CD4-positive, alpha-beta T cell treated with Interleukin-2 at 100 ng/mL for 4 hours (primary cell): ENCODE measurements at regions not wholly inside any gene's neighbourhood (a gene's known extent, or its start where the extent isn't known, plus 50 kb on each side); places are given as distances from the start of the nearest gene placed in this dataset.
"Not testable (repeated sequence)": the region's sequence is repeated elsewhere in the genome, so short reads cannot be mapped to it uniquely, and the experiment has no call there.

Experiments
- DNase-seq: peaks from one replicate; pipeline ENCODE4 v3.0.0-alpha.2; 2020; ENCODE audit warnings: low spot score

- DNase-seq: no peak
Observed at GRCh38 chr2:118791483-118791882, 56.0 kb downstream of the EN1 start.

GRCh38 chr2:118786746-118787145 is 60.7 kb downstream of the EN1 start:
- no peak for DNase-seq

DNA sequence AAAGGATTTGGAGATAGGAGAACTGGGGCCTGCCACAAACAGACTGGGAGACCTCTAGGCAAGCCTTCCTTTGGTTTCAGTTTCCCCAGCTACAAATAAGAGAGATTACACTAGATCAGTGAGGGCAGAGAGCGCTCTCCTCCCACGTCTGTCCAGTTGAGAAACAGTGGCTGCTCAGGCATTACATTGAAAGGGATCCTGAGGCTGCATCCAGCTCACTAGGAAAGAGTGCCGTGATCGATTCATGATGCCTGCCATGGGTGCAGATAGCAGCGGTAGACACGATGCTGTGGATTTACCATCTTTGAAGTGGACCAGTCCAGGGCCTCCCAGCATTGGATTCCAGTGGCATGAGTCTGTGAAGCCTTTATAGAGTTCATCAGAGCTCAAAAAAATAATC is 62.6 kb downstream of the EN1 start:
- DNase-seq: no peak

DNA sequence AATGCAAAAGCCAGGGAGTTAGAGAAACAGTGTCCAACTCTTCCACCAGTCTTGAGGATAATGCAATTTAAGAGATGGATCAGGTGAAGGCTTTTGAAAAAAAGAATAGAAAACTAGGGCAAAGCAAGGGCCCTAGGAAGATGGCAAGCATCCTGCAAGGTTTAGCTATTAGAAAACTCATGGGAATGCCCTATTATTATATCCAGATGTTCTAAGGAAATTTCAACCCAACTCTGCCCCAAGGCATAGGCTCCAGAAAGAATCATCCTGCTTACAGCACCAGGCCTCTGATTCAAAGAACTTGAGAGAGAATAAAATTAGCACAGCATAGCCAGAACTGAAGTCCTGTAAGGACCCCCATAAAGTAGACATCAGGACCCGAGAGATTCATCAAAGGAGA is 68.1 kb downstream of the EN1 start:
- no peak for DNase-seq

GRCh38 chr2:118774458-118775133 is 72.9 kb downstream of the EN1 start:
- DNase-seq: no peak

DNA sequence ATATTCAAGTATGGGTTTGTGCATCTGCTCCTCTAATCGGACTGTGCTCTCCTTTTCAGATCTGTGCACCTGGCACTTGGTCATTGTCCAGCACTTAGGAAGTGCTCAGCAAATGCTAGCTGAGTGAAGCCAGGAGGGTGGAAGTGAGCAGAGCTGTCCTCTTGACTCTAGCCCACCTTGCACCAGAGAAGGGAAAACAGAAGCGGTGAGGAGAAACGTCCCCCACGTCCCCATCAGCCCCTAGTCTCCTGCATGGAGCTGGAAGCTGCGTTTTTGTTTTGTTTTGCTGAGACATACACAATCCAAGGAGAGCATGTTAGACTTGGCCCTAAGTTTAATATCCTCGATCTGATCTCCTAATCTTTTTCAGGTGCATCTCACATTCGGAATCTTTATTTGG is 73.6 kb downstream of the EN1 start:
- DNase-seq: no peak

DNA sequence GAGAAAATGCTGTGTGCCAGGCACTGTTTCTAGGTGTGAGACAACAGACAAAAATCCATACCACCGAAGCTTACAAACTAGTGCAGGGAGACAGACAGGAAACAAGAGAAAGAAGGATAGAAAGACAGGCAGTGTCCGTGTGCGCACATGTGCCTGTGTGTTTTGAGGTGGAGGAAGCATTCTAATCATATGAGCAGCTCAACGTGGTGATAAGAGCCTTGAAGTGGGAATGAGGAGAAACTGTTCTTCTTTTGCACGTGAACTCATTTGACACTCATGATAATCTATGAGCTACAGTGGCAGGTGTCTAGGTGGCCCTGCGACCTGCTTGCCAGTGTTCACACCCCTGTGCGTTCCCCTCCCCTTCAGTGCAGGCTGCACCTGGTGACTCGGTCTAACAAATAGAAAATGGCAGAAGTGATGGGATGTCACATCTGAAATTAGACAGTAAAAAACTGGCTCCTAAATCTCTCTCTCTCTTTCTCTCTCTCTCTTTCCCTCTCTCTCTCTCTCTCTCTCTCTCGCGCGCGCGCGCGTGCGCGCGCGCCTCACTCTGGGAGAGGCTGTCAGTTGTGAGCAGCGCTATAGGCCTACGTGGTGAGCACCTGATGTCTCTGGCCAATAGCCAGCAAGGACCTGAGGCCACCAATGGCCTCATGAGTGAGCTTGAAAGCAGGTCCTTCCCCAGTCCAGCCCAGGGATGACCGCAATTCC is 74.8 kb downstream of the EN1 start:
- no peak for DNase-seq

DNA sequence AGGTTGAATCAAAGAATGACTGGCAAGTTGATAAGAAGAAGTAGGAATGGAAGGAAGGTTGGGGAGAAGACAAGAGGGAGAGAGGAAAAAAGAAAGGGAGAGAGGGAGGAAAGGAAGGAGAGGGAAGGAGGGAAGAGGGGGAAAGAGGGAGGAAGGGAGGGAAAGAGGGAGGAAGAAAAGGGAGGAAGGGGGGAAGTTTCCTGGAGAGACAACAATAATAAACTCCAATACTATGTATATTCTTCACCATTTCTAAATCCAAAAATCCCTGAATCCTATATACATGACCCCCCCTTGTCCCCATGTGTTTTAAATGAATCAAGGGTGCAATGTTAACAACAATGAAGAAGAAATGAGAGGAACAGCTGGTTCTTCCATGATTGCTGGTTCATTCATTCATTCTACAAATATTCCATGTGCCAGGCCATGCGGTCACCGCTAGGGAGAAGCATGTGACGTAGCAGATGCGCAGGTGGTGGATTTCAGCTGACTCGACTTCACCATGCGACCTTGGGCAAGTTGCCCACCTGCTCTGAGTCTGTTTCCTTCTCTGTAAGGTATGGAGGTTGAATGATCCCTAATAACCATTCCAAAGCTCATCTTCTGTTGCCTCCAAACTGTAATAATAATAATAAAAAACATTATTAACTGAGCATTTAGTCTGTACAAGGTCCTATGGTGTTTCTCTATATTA is 77.6 kb downstream of the EN1 start:
- no peak for DNase-seq

DNA sequence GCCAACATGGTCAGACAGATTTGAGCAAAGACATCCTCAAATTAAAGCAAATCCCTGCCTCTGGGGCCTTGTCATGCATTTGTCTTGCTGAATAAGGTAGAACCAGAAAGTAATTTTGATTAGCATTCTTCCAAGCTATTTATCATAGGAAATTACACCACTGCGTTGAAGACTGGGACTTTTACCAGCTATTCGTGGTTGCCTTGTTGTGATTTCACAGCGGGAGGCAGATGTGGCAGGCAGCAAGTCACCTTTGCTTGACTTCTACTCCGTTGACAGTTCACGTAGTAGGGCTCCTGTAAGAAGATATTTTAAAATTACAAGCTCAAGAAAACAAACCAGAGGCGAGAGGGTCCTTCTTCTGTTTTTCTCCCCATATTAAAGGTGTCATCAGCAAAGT is 80.6 kb downstream of the EN1 start:
- DNase-seq: no peak

- no peak for DNase-seq
Observed at GRCh38 chr2:118764855-118765254, 82.6 kb downstream of the EN1 start.

GRCh38 chr2:118763797-118764196 is 83.7 kb downstream of the EN1 start:
- no peak for DNase-seq

GRCh38 chr2:118762290-118762689 is 85.2 kb downstream of the EN1 start:
- DNase-seq: no peak

GRCh38 chr2:118761771-118762170 is 85.7 kb downstream of the EN1 start:
- DNase-seq: no peak

DNA sequence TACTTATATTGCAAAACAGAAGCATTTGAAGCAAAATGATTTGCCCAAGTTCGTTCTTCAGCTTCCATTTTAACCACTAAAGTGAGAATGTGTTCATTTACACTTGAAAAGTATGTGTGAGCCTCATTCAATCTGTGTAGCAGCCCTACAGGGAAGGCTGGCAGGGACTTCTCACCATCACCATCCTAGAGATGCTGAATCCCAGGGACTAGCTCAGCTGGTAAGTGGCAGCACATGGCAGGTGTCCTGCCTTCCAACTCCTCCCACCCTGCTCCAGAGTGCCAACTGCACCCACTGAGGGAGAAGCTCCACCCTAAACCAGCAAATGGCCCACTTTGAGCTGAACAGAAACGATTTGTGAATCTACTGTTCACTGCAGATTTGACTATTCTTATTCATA is 91.5 kb downstream of the EN1 start:
- no peak for DNase-seq

DNA sequence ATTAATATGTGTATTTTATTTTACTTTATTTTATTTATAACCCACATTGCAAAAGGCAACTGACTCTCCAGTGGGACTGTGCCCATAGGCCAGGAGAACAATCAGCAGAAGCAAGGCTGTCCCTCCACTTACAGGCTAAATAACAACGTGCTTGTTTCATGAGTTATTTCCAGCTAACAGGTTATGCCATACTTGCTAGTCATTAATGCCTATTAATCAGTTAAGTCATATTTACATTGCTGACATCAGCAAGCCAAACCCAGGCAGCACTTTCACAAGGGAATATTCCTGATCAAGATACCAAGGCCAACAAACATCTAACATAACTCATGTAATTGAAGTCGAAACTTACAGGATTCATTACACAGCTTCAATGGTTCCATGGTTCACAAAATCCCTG is 92.1 kb downstream of the EN1 start:
- no peak for DNase-seq

DNA sequence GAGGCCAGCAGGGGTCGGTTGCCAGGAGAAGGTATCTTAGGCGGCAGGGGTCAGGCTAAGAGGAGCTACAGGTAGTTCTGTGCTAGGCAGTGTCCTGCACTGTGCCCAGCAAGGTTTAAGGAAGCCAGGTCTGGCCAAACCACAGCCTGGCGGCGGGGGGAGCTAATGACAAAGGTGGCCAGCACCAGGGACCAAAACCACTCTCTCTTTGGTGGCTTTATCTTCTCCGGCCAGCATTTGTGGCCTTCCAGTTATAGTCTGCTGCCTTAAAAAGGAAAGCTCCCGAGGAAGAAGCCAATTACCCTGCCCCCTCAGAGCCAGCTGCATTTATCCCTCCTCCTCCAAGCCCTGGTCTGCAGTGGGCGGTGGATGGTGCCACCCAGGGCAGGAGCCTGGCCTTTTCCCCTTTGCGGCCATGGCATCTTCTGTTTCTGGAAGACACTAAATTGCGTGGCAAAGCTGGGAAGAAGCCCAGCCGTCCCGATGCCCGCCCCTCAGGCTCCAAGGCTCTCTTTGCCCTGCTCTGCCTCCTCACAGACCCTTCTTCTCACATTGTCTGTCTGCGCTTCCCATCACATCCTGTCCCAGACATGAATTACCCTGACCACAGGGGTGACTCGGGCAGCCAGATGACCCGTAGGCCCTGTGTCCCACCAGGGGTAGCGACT is 94.6 kb downstream of the EN1 start:
- DNase-seq: no peak

DNA sequence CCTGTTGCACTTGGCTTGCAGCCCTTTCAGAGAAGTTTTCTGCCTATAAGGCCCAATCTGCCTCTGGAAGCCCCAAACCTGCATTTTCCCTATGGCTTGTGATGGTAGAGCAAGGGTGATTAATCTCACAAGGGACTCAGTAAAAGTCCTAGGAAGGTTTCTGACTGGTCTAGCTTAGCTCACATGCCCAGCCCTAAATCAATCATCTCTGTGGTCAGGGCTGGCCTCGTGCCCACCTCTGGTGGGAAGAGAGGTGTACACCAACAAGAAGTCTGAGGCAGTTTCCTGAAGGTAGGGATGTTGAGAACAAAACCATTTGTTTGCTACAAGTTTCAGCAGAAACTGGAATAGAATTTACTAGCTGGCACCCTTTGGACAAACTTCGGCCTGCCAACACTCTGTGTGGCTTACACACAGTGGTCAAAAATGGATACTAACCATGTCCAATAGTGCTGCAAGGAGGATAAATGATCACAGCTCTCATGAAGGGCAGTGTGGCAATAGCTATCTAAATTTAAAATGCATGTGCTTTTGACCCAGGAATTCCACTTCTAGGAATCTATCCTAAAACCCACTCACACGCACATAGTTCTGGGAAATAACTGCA is 96.4 kb downstream of the EN1 start:
- DNase-seq: no peak

- no peak for DNase-seq
Observed at GRCh38 chr2:118748245-118748885, 99.1 kb downstream of the EN1 start.

- DNase-seq: no peak
Observed at GRCh38 chr2:118747637-118748036, 99.8 kb downstream of the EN1 start.

- no peak for DNase-seq
Observed at GRCh38 chr2:118747066-118747465, 100.4 kb downstream of the EN1 start.

DNA sequence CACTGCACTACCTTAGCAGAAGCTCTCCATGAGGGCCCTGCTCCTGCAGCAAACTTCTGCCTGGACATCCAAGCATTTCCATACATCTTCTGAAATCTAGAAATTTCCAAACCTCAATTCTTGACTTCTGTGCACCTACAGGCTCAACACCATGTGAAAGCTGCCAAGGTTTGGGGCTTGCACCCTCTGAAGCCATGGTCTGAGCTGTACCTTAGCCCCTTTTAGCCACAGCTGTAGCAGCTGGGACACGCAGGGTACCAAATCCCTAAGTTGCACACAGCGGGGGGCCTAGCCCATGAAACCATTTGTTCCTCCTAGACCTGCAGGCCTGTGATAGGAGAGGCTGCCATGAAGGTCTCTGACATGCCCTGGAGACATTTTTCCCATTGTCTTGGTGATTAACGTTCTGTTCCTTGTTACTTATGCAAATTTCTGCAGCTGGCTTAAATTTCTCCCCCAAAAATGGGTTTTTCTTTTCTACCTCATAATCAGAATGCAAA is 102.7 kb downstream of the EN1 start:
- DNase-seq: not testable (repeated sequence)
